HG03175 (cell line): ENCODE measurements at regions not wholly inside any gene's neighbourhood (a gene's known extent, or its start where the extent isn't known, plus 50 kb on each side); places are given as distances from the start of the nearest gene placed in this dataset.
"Not testable (repeated sequence)": the region's sequence is repeated elsewhere in the genome, so short reads cannot be mapped to it uniquely, and the experiment has no call there.

Source experiments
- ATAC-seq: cut with Tn5 transposase; IDR thresholded peaks from one replicate; pipeline ENCODE4 v1.9.1; 2021; ENCODE audit warnings: mild to moderate bottlenecking, moderate library complexity; ENCODE audit not compliant: unreplicated experiment

- ATAC-seq: no peak
Measured at GRCh38 chr14:106204063-106204462, 677.7 kb downstream of the TMEM121 start.

GRCh38 chr14:106207316-106207715 is 680.9 kb downstream of the TMEM121 start:
- no peak for ATAC-seq

- ATAC-seq: no peak
Measured at GRCh38 chr14:106208794-106209193, 682.4 kb downstream of the TMEM121 start.

DNA sequence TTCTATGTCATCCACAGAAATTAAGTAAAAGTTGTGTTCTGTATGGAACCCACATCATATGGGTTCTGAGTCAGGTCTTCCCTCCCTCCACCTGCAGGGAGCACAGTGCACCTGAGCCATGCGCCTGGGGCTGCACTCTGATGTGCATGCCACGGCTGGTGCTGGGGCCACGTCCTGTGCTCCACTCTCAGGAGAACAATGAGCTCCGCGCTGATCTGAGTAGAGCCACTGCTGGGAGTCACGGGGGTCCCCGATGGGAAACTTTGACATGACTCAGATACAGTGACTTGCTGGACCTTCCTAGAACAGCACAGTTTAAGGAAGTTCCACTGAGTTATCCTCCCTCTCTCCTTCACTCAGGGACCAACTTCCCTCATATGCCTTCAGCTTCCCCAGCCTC is 683.4 kb downstream of the TMEM121 start:
- ATAC-seq: no peak

DNA sequence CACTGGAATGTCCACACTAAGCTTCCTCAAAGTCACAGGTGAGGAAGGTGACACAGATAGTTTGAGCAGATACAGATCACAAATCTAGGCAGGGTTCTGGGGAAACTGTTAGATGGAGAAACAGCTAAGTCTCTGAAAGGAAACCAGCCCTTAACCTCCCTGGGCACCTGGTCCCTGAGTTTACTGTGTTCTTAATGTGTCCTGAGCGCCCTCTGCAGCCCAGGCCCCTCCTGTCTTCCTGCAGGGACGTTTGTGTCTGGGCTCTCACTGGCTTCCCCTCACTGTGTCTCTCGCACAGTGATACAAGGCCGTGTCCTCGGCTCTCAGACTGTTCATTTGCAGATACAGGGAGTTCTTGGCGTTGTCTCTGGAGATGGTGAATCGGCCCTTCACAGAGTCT is 684.3 kb downstream of the TMEM121 start:
- ATAC-seq: no peak

- no peak for ATAC-seq
Measured at GRCh38 chr14:106211334-106211900, 685.0 kb downstream of the TMEM121 start.

DNA sequence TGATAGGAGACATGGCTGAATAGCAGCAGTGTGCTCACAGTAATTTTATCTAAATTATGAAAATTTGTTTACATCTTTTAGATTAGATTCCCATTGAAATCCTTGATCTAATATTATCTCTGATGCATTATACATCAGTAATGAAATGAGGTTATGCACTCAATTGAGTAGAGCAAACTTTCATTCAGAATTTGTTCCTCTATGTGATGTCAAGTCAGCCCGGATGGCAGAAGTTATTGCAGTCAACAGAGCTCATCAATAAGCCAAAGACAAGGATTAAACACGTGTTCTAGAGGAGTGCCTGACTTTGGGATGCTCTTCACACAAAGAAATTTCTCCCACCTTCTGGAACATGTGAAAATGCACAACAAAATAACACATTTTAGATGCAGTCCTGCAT is 688.8 kb downstream of the TMEM121 start:
- no peak for ATAC-seq

DNA sequence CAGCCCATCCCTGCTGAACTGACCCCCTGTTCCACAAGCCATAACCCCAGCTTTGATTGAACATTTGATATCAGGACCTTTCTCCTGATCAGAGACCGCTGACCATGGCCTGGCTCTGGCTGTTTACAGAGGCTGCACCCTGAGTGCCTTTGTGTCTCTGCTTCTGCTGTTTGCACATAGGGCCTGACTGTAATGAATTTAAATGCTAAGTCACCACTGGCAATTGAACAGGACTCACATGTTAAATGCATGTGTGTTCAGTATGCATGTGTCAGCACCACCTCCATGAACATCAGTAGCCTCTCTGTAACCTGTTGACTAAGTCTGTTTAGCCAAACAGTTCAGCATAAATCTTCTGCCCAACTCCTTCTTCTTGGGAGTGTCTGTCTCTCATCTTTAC is 690.3 kb downstream of the TMEM121 start:
- ATAC-seq: no peak

GRCh38 chr14:106218174-106218573 is 691.8 kb downstream of the TMEM121 start:
- no peak for ATAC-seq

DNA sequence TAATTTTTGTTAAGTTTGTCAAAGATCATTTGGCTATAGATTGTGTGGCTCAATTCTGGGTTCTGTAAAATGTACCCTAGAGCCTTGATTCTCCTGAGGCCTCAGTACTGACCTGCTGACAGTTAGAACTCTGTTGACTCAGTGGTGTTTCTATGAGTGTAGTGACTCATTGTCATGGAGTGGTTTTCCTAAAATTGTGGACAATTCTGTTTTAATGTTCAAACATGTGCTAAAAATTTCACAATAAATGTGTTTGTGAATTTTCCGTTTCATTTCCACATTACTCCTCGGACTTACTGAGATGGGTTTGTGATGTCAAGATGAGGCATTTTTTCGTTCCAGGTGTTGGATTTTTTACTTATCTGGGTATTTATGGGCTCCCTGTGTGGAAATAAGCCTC is 695.9 kb downstream of the TMEM121 start:
- no peak for ATAC-seq

GRCh38 chr14:106222731-106223130 is 696.3 kb downstream of the TMEM121 start:
- no peak for ATAC-seq

- ATAC-seq: no peak
Measured at GRCh38 chr14:106227793-106228192, 701.4 kb downstream of the TMEM121 start.

GRCh38 chr14:106228541-106229158 is 702.3 kb downstream of the TMEM121 start:
- ATAC-seq: no peak

DNA sequence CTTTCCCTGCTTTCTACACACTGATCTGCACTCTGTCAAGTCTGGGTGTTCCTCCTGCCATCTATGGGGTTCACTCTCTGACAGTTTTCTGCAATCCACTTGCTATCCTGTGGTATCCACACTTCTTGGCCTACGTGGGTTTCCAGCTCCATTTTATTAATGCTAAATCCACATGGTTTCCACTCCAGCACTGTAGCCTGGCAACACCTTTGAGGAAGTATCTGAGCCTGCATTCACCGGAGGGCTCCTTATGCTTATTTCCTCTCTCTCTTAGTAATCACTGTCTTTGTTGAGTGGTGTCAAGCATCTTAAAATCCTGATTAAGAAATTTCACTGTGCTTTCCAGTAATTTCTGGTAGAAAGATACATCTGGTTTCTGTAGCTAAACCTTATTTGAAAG is 703.7 kb downstream of the TMEM121 start:
- ATAC-seq: no peak

- ATAC-seq: not testable (repeated sequence)
Measured at GRCh38 chr14:106233191-106233590, 706.8 kb downstream of the TMEM121 start.

GRCh38 chr14:106234525-106235254 is 708.3 kb downstream of the TMEM121 start:
- not testable (repeated sequence) for ATAC-seq

DNA sequence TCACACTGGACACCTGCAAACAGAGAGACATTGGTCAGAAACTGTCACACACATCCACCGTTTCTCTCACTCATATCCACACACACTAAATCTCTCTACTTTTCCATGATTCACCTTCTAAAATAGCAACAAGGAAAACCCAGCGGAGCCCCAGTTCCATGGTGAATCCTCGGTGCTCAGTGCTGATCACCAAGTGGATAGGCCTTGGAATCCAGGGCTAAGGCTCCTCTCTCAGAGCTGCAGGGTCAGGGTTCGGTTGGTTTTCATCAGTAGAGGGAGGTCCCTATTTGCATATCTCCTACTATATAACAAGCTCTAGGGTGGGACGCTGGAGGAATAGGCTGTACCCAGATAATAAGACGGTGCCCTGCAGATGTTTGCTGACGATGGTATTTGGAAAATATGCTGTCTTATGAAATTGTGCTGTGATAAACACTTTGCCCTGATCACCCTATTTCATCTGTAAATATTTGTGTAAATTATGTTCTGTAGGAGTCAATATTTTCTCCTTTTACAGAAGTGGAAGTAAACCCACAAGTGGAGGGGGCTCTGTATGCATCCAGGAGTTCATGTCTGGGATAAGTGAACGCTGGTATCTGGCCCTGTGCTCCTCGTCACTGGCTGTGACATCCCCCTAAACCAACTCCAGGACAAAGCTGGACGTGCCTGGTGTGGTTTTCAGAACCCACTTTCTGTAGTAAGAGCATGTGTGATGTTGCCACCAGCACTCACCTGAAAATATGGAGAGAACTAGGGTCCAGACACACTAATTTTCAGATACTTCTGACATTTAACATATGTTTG is 709.2 kb downstream of the TMEM121 start:
- ATAC-seq: no peak

- no peak for ATAC-seq
Measured at GRCh38 chr14:106248321-106249192, 722.2 kb downstream of the TMEM121 start.

DNA sequence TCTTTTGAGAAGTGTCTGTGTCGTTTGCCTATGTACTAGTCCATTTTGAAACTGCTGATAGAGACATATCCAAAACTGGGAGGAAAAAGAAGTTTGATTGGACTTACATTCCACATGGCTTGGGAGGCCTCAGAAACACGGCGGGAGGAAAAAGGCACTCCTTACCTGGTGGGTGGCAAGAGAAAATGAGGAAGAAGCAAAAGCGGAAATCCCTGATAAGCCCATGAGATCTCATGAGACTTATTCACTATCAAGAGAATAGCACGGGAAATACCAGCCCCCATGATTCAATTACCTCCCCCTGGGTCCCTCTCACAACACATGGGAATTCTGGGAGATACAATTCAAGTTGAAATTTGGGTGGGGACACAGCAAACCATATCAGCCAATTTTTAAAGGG is 727.6 kb downstream of the TMEM121 start:
- not testable (repeated sequence) for ATAC-seq

GRCh38 chr14:106257569-106257994 is 731.2 kb downstream of the TMEM121 start:
- ATAC-seq: not testable (repeated sequence)
